WTC11 (cell line): ENCODE measurements at regions not wholly inside any gene's neighbourhood (a gene's known extent, or its start where the extent isn't known, plus 50 kb on each side); places are given as distances from the start of the nearest gene placed in this dataset.

Source experiments
- CTCF ChIP-seq: fragments of 200-600 bp; IDR thresholded peaks from 2 replicates; pipeline ENCODE4 v1.8.0; 2022; ENCODE audit warnings: antibody characterized with exemption
- E2F1 ChIP-seq: sonication (generic); formaldehyde crosslinking; IDR thresholded peaks from 2 replicates; pipeline ENCODE4 v1.8.0; 2022; ENCODE audit warnings: mild to moderate bottlenecking, missing genetic modification reagents
- E2F4 ChIP-seq: sonication (generic); formaldehyde crosslinking; IDR thresholded peaks from 2 replicates; pipeline ENCODE4 v1.8.1; 2022; ENCODE audit warnings: low read depth, mild to moderate bottlenecking, moderate library complexity, missing genetic modification reagents, borderline replicate concordance
- FOXK1 ChIP-seq: sonication (generic); formaldehyde crosslinking; IDR thresholded peaks from 2 replicates; pipeline ENCODE4 v1.8.0; 2022; ENCODE audit warnings: mild to moderate bottlenecking, moderate library complexity, missing genetic modification reagents
- USF2 ChIP-seq: sonication (generic); formaldehyde crosslinking; IDR thresholded peaks from 2 replicates; pipeline ENCODE4 v1.8.1; 2023; ENCODE audit warnings: mild to moderate bottlenecking, missing genetic modification reagents, moderate library complexity

GRCh38 chr1:65694933-65695332, 97.8 kb upstream of the PDE4B start:
- TF ChIP-seq CTCF (no peak), USF2 (no peak), FOXK1 (CRISPR knock-in tag) (no peak), E2F1 (no peak), E2F4 (no peak)
